MCF 10A (cell line): ENCODE measurements at regions not wholly inside any gene's neighbourhood (a gene's known extent, or its start where the extent isn't known, plus 50 kb on each side); places are given as distances from the start of the nearest gene placed in this dataset.
A peak's percentile ranks its signal among the peaks of the same experiment; 100 is the strongest.

Experiments used
- BruUV-seq: library from RNA; stranded (reverse); fragments of 400-500 nt; replicated peaks from 2 replicates; lab custom pipeline; 2021; lab: Mats Ljungman, UMichigan
- CTCF ChIA-PET: fragments of 300-600 bp; sonication (Branson Sonifier 250); formaldehyde crosslinking; extraction: SDS; loops from one replicate; lab custom pipeline; 2021; ENCODE audit warnings: antibody characterized with exemption, inconsistent platforms; lab: Yijun Ruan, JAX
- POLR2A ChIA-PET: fragments of 300-600, 350-650 bp; sonication (Branson Sonifier 250); formaldehyde crosslinking; extraction: SDS; loops from one replicate; lab custom pipeline; 2020; ENCODE audit warnings: antibody characterized with exemption, inconsistent platforms; lab: Yijun Ruan, JAX
- DNase-seq: peaks from one replicate; pipeline ENCODE4 v3.0.0-alpha.2; 2018; ENCODE audit not compliant: unreplicated experiment
- H3K27ac Mint-ChIP-seq: one replicate; pipeline ENCODE4 v1.8.0; 2022; ENCODE audit warnings: mild to moderate bottlenecking, low read depth, mixed read lengths; ENCODE audit not compliant: unreplicated experiment
- H3K27me3 Mint-ChIP-seq: one replicate; pipeline ENCODE4 v1.8.0; 2022; ENCODE audit warnings: mixed read lengths; ENCODE audit not compliant: insufficient read depth, unreplicated experiment
- H3K36me3 Mint-ChIP-seq: one replicate; pipeline ENCODE4 v1.8.0; 2022; ENCODE audit warnings: mild to moderate bottlenecking, moderate library complexity, mixed read lengths; ENCODE audit not compliant: insufficient read depth, unreplicated experiment
- H3K4me1 Mint-ChIP-seq: one replicate; pipeline ENCODE4 v1.8.0; 2022; ENCODE audit warnings: mixed read lengths; ENCODE audit not compliant: insufficient read depth, unreplicated experiment
- H3K4me3 Mint-ChIP-seq: one replicate; pipeline ENCODE4 v1.8.0; 2022; ENCODE audit warnings: mild to moderate bottlenecking, moderate library complexity, mixed read lengths; ENCODE audit not compliant: unreplicated experiment
- H3K9me3 Mint-ChIP-seq: one replicate; pipeline ENCODE4 v1.8.0; 2022; ENCODE audit warnings: mixed read lengths; ENCODE audit not compliant: unreplicated experiment
- intact Hi-C: fragments of 100-400 bp; cut with micrococcal nuclease; formaldehyde crosslinking; loops from 2 replicates; pipeline ENCODE4 v1.14.1; 2022
- TF ChIP-seq, protein P1 (sequence below): fragments of 200-600 bp; IDR thresholded peaks from one replicate; pipeline ENCODE4 v1.8.0; 2022; ENCODE audit warnings: antibody characterized with exemption, mild to moderate bottlenecking; ENCODE audit not compliant: unreplicated experiment

DNA sequence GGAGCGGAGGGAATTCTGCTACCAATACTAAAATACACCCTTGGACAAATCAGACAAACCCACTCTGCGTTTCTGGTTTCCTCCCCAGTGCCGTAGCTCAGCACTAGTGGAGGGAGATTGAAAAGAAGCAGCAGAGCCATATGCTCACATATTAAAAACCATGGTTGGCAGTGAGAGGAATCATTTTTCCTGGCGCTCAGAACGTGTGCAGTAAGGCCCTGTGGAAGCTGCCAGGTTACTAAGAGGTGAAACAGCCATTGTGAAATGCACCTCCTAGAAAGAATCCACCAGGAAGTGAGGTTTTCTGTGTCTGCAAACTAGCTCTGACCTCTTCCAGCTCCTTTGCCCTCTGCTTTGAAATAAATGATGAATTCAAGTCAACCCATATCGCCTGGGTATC is 177.2 kb downstream of the ERCC6L2 start:
- POLR2A ChIA-PET, result interaction anchor here (0.7 kb wide), 1 partner anchor 157 kb away, joined by 3 read pairs; no protein-coding TSS in a partner anchor
- BruUV-seq, result no TSS peak
- Mint-ChIP-seq H3K27me3 (no peaks in the 10 kb centered on the region), H3K27ac (no peak overlapping the region), H3K4me3 (no peak overlapping the region), H3K4me1 (no peaks in the 10 kb centered on the region), H3K36me3 (peaks cover 6% of the 10 kb centered on the region), H3K9me3 (no peaks in the 10 kb centered on the region)
- peak; percentile 23 for DNase-seq
- CTCF ChIA-PET, result no interaction called here
- TF ChIP-seq, protein P1, sequence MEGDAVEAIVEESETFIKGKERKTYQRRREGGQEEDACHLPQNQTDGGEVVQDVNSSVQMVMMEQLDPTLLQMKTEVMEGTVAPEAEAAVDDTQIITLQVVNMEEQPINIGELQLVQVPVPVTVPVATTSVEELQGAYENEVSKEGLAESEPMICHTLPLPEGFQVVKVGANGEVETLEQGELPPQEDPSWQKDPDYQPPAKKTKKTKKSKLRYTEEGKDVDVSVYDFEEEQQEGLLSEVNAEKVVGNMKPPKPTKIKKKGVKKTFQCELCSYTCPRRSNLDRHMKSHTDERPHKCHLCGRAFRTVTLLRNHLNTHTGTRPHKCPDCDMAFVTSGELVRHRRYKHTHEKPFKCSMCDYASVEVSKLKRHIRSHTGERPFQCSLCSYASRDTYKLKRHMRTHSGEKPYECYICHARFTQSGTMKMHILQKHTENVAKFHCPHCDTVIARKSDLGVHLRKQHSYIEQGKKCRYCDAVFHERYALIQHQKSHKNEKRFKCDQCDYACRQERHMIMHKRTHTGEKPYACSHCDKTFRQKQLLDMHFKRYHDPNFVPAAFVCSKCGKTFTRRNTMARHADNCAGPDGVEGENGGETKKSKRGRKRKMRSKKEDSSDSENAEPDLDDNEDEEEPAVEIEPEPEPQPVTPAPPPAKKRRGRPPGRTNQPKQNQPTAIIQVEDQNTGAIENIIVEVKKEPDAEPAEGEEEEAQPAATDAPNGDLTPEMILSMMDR, result no peak
- intact Hi-C loops, result no loop called here

DNA sequence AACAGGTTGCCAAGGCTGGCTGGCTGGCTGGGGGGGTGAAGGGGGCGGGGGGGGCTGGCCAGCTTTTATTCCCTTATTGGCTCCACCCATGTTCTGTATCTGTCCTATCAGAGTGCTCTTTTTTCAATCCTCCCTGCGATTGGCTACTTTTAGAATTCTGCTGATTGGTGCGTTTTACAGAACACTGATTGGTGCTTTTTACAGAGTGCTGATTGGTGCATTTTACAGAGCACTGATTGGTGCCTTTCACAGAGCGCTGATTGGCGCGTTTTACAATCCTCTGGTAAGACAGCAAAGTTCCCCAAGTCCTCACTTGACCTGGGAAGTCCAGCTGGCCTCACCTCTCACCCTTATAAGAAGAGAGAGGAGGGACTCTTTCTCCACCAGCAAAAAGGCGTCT is 175.9 kb downstream of the ERCC6L2 start:
- ChIA-PET CTCF (interaction anchor here (0.5 kb wide), 1 partner anchor 40 kb away, joined by 4 read pairs; no protein-coding TSS in a partner anchor), POLR2A (no interaction called here)
- no peak for DNase-seq
- Mint-ChIP-seq H3K27ac (no peak overlapping the region), H3K9me3 (no peaks in the 10 kb centered on the region), H3K4me1 (no peaks in the 10 kb centered on the region), H3K27me3 (peaks cover 8% of the 10 kb centered on the region), H3K4me3 (no peak overlapping the region), H3K36me3 (peaks cover 6% of the 10 kb centered on the region)
- TF ChIP-seq, protein P1, result no peak
- BruUV-seq, result no TSS peak
- intact Hi-C loops, result no loop called here

DNA sequence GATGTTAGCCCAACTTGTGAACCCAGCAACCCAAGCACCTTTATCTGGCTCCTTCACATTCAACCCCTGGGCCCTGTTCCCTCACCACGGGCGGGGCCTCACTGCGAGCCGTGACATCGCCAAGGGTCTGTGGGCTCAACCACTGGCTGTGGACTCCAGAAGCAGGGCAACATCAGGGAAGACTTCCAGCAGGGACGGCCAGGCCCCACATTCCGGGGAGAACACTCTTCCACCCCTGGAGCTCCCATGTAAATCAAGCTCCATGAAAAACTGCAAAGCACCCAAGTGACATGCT is 175.3 kb downstream of the ERCC6L2 start:
- POLR2A ChIA-PET, result no interaction called here
- TF ChIP-seq, protein P1, result no peak

DNA sequence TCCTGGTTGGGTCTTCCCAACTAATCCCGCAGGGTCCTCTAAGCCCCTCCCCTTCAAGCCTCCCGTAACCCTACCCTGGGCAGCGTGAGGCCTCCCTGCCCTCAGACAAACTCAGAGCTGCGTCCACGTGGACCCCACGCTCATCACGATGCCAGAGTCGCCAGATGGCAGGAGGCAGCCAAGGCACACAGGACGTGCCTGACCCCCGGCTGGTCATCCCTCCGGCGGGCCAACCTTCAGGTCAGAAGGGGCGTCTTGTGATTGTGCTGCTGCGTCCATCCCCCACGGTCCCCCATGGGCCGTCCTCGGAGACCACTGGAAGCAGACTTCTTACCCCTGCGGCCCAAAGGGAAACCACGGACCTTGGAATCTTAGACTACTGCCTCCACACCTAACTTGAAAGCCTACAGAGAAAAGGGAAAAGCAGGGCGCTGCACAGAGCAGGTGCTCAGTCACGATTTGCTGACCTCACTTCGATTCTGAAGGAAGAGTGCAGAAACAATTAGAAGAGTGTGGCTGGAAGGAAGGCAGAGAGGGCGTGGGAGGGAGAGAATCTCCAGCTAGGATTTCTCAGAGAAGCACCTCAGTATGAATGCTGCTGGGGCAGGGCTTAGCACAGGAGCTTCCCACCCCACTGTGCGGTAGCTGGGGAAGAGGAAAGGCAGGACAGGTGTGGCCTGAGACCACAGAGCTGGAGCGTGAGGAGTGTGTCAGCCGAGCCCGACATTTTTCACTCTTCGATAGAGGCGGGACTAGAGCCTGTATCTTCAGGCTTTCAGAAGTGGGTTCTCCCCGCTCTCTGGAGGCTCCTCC is 174.8 kb downstream of the ERCC6L2 start:
- no TSS peak for BruUV-seq
- H3K36me3 Mint-ChIP-seq, result peaks cover 6% of the 10 kb centered on the region
- no peaks in the 10 kb centered on the region for H3K4me1 Mint-ChIP-seq
- no peak overlapping the region for H3K27ac Mint-ChIP-seq
- no peaks in the 10 kb centered on the region for H3K9me3 Mint-ChIP-seq
- ChIA-PET CTCF (interaction anchor here (0.5 kb wide), 1 partner anchor 104 kb away, joined by 3 read pairs; no protein-coding TSS in a partner anchor), POLR2A (interaction anchor here (0.6 kb wide), 1 partner anchor 40 kb away, joined by 3 read pairs; no protein-coding TSS in a partner anchor)
- intact Hi-C loops, result no loop called here
- TF ChIP-seq, protein P1, result no peak
- peaks cover 20% of the 10 kb centered on the region for H3K27me3 Mint-ChIP-seq
- no peak overlapping the region for H3K4me3 Mint-ChIP-seq
- no peak for DNase-seq

More for the DNA sequence above, 175.3 kb downstream of the ERCC6L2 start:
- peaks cover 14% of the 10 kb centered on the region for H3K27me3 Mint-ChIP-seq
- intact Hi-C loops, result no loop called here
- no peaks in the 10 kb centered on the region for H3K9me3 Mint-ChIP-seq
- no peaks in the 10 kb centered on the region for H3K4me1 Mint-ChIP-seq
- CTCF ChIA-PET, result no interaction called here
- no peak overlapping the region for H3K27ac Mint-ChIP-seq
- peaks cover 6% of the 10 kb centered on the region for H3K36me3 Mint-ChIP-seq
- no peak for DNase-seq
- no peak overlapping the region for H3K4me3 Mint-ChIP-seq
- no TSS peak for BruUV-seq
